ENCODE measurements at regions not wholly inside any gene's neighbourhood (a gene's known extent, or its start where the extent isn't known, plus 50 kb on each side); places are given as distances from the start of the nearest gene placed in this dataset.

- DNase-seq (ENCODE audit: low read depth in 2 of 3, low spot score in 1 of 3), result no peak
Observed at GRCh38 chr20:53702617-53703016, 109.0 kb upstream of the ZNF217 start.

GRCh38 chr20:53699906-53700305, 106.3 kb upstream of the ZNF217 start:
- no peak for DNase-seq (ENCODE audit: low read depth in 2 of 3, low spot score in 1 of 3)

- no peak for DNase-seq (ENCODE audit: low read depth in 2 of 3, low spot score in 1 of 3)
Observed at GRCh38 chr20:53699085-53699674, 105.5 kb upstream of the ZNF217 start.

GRCh38 chr20:53698371-53698978, 104.8 kb upstream of the ZNF217 start:
- DNase-seq (ENCODE audit: low read depth in 2 of 3, low spot score in 1 of 3), result no peak

GRCh38 chr20:53695797-53696527, 102.3 kb upstream of the ZNF217 start:
- no peak for DNase-seq (ENCODE audit: low read depth in 2 of 3, low spot score in 1 of 3)

- DNase-seq (ENCODE audit: low read depth in 2 of 3, low spot score in 1 of 3), result no peak
Observed at GRCh38 chr20:53693262-53693871, 99.7 kb upstream of the ZNF217 start.

- DNase-seq (ENCODE audit: low read depth in 2 of 3, low spot score in 1 of 3), result no peak
Observed at GRCh38 chr20:53692465-53693067, 98.9 kb upstream of the ZNF217 start.

GRCh38 chr20:53691811-53692192, 98.2 kb upstream of the ZNF217 start:
- DNase-seq (ENCODE audit: low read depth in 2 of 3, low spot score in 1 of 3), result no peak

- DNase-seq (ENCODE audit: low read depth in 2 of 3, low spot score in 1 of 3), result no peak
Observed at GRCh38 chr20:53691060-53691810, 97.6 kb upstream of the ZNF217 start.

- no peak for DNase-seq (ENCODE audit: low read depth in 2 of 3, low spot score in 1 of 3)
Observed at GRCh38 chr20:53688085-53688484, 94.4 kb upstream of the ZNF217 start.

GRCh38 chr20:53685070-53685595, 91.5 kb upstream of the ZNF217 start:
- no peak for DNase-seq (ENCODE audit: low read depth in 2 of 3, low spot score in 1 of 3)

- no peak for DNase-seq (ENCODE audit: low read depth in 2 of 3, low spot score in 1 of 3)
Observed at GRCh38 chr20:53683506-53683905, 89.9 kb upstream of the ZNF217 start.

GRCh38 chr20:53681352-53682212, 87.9 kb upstream of the ZNF217 start:
- no peak for DNase-seq (ENCODE audit: low read depth in 2 of 3, low spot score in 1 of 3)

GRCh38 chr20:53679597-53680309, 86.1 kb upstream of the ZNF217 start:
- no peak for DNase-seq (ENCODE audit: low read depth in 2 of 3, low spot score in 1 of 3)

GRCh38 chr20:53678990-53679596, 85.5 kb upstream of the ZNF217 start:
- DNase-seq (ENCODE audit: low read depth in 2 of 3, low spot score in 1 of 3), result no peak

GRCh38 chr20:53678315-53678989, 84.8 kb upstream of the ZNF217 start:
- no peak for DNase-seq (ENCODE audit: low read depth in 2 of 3, low spot score in 1 of 3)

- DNase-seq (ENCODE audit: low read depth in 2 of 3, low spot score in 1 of 3), result no peak
Observed at GRCh38 chr20:53677447-53678314, 84.0 kb upstream of the ZNF217 start.
